Nephron progenitor cell (in vitro differentiated cells): ENCODE measurements at regions not wholly inside any gene's neighbourhood (a gene's known extent, or its start where the extent isn't known, plus 50 kb on each side); places are given as distances from the start of the nearest gene placed in this dataset.

ENCODE experiments used
- DNase-seq: peaks from one replicate; pipeline ENCODE4 v3.0.0; 2021
- H3K27ac Mint-ChIP-seq: 2 replicates; pipeline ENCODE4 v1.8.0; 2021; ENCODE audit warnings: mild to moderate bottlenecking, moderate library complexity, mixed read lengths
- H3K27me3 Mint-ChIP-seq: 2 replicates; pipeline ENCODE4 v1.8.0; 2021; ENCODE audit warnings: mild to moderate bottlenecking, low read depth, mixed read lengths; ENCODE audit not compliant: poor library complexity
- H3K36me3 Mint-ChIP-seq: 2 replicates; pipeline ENCODE4 v1.8.0; 2021; ENCODE audit warnings: low read depth, mixed read lengths
- H3K4me1 Mint-ChIP-seq: 2 replicates; pipeline ENCODE4 v1.8.0; 2021; ENCODE audit warnings: mixed read lengths
- H3K4me3 Mint-ChIP-seq: 2 replicates; pipeline ENCODE4 v1.8.0; 2021; ENCODE audit warnings: mild to moderate bottlenecking, moderate library complexity, mixed read lengths
- H3K9me3 Mint-ChIP-seq: 2 replicates; pipeline ENCODE4 v1.8.0; 2021; ENCODE audit warnings: mild to moderate bottlenecking, moderate library complexity, mixed read lengths
- CTCF ChIP-seq: fragments of 200-600 bp; sonication (generic); IDR thresholded peaks from 2 replicates; pipeline ENCODE4 v1.5.0; 2021; ENCODE audit warnings: antibody characterized with exemption

GRCh38 chr2:58514252-58514651, 273.1 kb upstream of the FANCL start:
- Mint-ChIP-seq H3K4me3 (no peak overlapping the region), H3K27ac (no peak overlapping the region), H3K9me3 (no peaks in the 10 kb centered on the region), H3K27me3 (peaks cover 3% of the 10 kb centered on the region), H3K4me1 (no peaks in the 10 kb centered on the region), H3K36me3 (no peaks in the 10 kb centered on the region)
- DNase-seq, result no peak
- TF ChIP-seq CTCF, result no peak

- Mint-ChIP-seq H3K36me3 (no peaks in the 10 kb centered on the region), H3K4me3 (no peak overlapping the region), H3K4me1 (no peaks in the 10 kb centered on the region), H3K27me3 (no peaks in the 10 kb centered on the region), H3K9me3 (no peaks in the 10 kb centered on the region), H3K27ac (no peak overlapping the region)
- DNase-seq, result no peak
- TF ChIP-seq CTCF, result no peak
Observed at GRCh38 chr2:58512878-58513277, 271.8 kb upstream of the FANCL start.

GRCh38 chr2:58508006-58508405, 266.9 kb upstream of the FANCL start:
- no peak overlapping the region for H3K4me3 Mint-ChIP-seq
- no peaks in the 10 kb centered on the region for H3K4me1 Mint-ChIP-seq
- no peaks in the 10 kb centered on the region for H3K36me3 Mint-ChIP-seq
- no peaks in the 10 kb centered on the region for H3K9me3 Mint-ChIP-seq
- DNase-seq, result no peak
- H3K27ac Mint-ChIP-seq, result no peak overlapping the region
- no peak for TF ChIP-seq CTCF
- peaks cover 4% of the 10 kb centered on the region for H3K27me3 Mint-ChIP-seq

GRCh38 chr2:58503918-58504317, 262.8 kb upstream of the FANCL start:
- no peak overlapping the region for H3K27ac Mint-ChIP-seq

GRCh38 chr2:58502931-58503330, 261.8 kb upstream of the FANCL start:
- H3K9me3 Mint-ChIP-seq, result no peaks in the 10 kb centered on the region
- DNase-seq, result no peak
- no peak overlapping the region for H3K27ac Mint-ChIP-seq
- H3K27me3 Mint-ChIP-seq, result peaks cover 7% of the 10 kb centered on the region
- no peak for TF ChIP-seq CTCF
- no peak overlapping the region for H3K4me3 Mint-ChIP-seq
- peaks cover under 1% of the 10 kb centered on the region for H3K4me1 Mint-ChIP-seq
- no peaks in the 10 kb centered on the region for H3K36me3 Mint-ChIP-seq

More at GRCh38 chr2:58503918-58504317, 262.8 kb upstream of the FANCL start:
- no peak for DNase-seq
- Mint-ChIP-seq H3K4me1 (no peaks in the 10 kb centered on the region), H3K9me3 (no peaks in the 10 kb centered on the region), H3K4me3 (no peak overlapping the region), H3K27me3 (peaks cover 7% of the 10 kb centered on the region), H3K36me3 (no peaks in the 10 kb centered on the region)
- TF ChIP-seq CTCF, result no peak

- TF ChIP-seq CTCF, result no peak
- Mint-ChIP-seq H3K9me3 (no peaks in the 10 kb centered on the region), H3K36me3 (no peaks in the 10 kb centered on the region), H3K4me3 (no peak overlapping the region), H3K27me3 (peaks cover 7% of the 10 kb centered on the region), H3K27ac (no peak overlapping the region), H3K4me1 (peaks cover 13% of the 10 kb centered on the region)
- DNase-seq, result no peak
Observed at GRCh38 chr2:58501371-58502160, 260.4 kb upstream of the FANCL start.
